ENCODE measurements at regions not wholly inside any gene's neighbourhood (a gene's known extent, or its start where the extent isn't known, plus 50 kb on each side); places are given as distances from the start of the nearest gene placed in this dataset.

DNA sequence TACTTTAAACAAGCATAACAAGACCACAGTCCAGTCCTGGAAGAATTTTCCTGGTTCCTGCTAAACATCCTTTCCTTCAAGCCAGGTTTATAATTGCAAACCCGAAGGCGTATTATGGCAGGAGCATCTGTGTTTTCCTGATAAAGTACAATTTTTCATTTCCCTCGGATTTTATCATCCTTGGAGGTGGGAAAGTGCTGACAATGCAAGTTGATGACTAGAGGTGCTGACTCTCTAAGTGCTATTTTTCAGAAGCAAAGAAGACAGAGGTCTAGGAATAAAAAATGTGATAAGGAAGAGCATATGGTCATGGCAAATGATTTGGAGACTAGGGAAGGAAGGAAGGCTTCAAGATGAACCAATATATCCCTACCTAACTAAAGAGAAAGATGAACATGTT lies 703.2 kb upstream of the LRRN3 start:
- no peak for DNase-seq
- intact Hi-C loops (cut with micrococcal nuclease), result loop anchor here (10.0 kb wide), 1 partner anchor 403 kb away; no protein-coding TSS in a partner anchor
- BruUV-seq (replicated peaks), result no TSS peak
- Histone ChIP-seq H3K9me3 (ENCODE audit: low read length) (no peaks in the 10 kb centered on the region), H3K4me2 (ENCODE audit: low read length) (no peak overlapping the region), H2AFZ (ENCODE audit: low read length) (no peak overlapping the region), H3K9me2 (replicated peaks; ENCODE audit: low read length) (no peaks in the 10 kb centered on the region), H4K20me1 (ENCODE audit: low read length) (no peaks in the 10 kb centered on the region), H3K36me3 (ENCODE audit: low read depth, low read length) (no peaks in the 10 kb centered on the region), H3F3A (ENCODE audit: low read length, unreplicated experiment) (no peaks in the 10 kb centered on the region), H3K27me3 (ENCODE audit: low read length) (no peaks in the 10 kb centered on the region), H3K27ac (ENCODE audit: low read length) (no peak overlapping the region), H3K79me2 (ENCODE audit: low read length) (no peaks in the 10 kb centered on the region), H3K4me1 (ENCODE audit: insufficient read depth, low read length) (peaks cover 21% of the 10 kb centered on the region), H3K4me3 (ENCODE audit: low read length) (no peak overlapping the region), H3K9ac (ENCODE audit: low read length) (no peak overlapping the region)
- no peak for ATAC-seq
- no peak for TF ChIP-seq EZH2 (IDR thresholded peaks at IDR 0.05; ENCODE audit: low read length, unreplicated experiment)
- TF ChIP-seq, protein P1, sequence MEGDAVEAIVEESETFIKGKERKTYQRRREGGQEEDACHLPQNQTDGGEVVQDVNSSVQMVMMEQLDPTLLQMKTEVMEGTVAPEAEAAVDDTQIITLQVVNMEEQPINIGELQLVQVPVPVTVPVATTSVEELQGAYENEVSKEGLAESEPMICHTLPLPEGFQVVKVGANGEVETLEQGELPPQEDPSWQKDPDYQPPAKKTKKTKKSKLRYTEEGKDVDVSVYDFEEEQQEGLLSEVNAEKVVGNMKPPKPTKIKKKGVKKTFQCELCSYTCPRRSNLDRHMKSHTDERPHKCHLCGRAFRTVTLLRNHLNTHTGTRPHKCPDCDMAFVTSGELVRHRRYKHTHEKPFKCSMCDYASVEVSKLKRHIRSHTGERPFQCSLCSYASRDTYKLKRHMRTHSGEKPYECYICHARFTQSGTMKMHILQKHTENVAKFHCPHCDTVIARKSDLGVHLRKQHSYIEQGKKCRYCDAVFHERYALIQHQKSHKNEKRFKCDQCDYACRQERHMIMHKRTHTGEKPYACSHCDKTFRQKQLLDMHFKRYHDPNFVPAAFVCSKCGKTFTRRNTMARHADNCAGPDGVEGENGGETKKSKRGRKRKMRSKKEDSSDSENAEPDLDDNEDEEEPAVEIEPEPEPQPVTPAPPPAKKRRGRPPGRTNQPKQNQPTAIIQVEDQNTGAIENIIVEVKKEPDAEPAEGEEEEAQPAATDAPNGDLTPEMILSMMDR (conservative IDR thresholded peaks at IDR 0.05; ENCODE audit: low read depth, low read length), result no peak
- TF ChIP-seq EZH2phosphoT487 (IDR thresholded peaks at IDR 0.05; ENCODE audit: borderline replicate concordance, low read length), result no peak
- ChIA-PET CTCF (no interaction called here), POLR2A (ENCODE audit: unreplicated experiment) (no interaction called here)

- intact Hi-C loops (cut with micrococcal nuclease), result loop anchor here (10.0 kb wide), 1 partner anchor 404 kb away; no protein-coding TSS in a partner anchor
- Histone ChIP-seq H4K20me1 (ENCODE audit: low read length) (no peaks in the 10 kb centered on the region), H3K9me3 (ENCODE audit: low read length) (no peaks in the 10 kb centered on the region), H2AFZ (ENCODE audit: low read length) (no peak overlapping the region), H3K4me1 (ENCODE audit: insufficient read depth, low read length) (peaks cover 21% of the 10 kb centered on the region), H3K4me2 (ENCODE audit: low read length) (no peak overlapping the region), H3K27ac (ENCODE audit: low read length) (no peak overlapping the region), H3K9me2 (replicated peaks; ENCODE audit: low read length) (no peaks in the 10 kb centered on the region), H3K79me2 (ENCODE audit: low read length) (no peaks in the 10 kb centered on the region), H3K4me3 (ENCODE audit: low read length) (no peak overlapping the region), H3K36me3 (ENCODE audit: low read depth, low read length) (no peaks in the 10 kb centered on the region), H3K27me3 (ENCODE audit: low read length) (no peaks in the 10 kb centered on the region), H3F3A (ENCODE audit: low read length, unreplicated experiment) (no peaks in the 10 kb centered on the region), H3K9ac (ENCODE audit: low read length) (no peak overlapping the region)
- no TSS peak for BruUV-seq (replicated peaks)
- POLR2A ChIA-PET (ENCODE audit: unreplicated experiment), result no interaction called here
- no peak for DNase-seq
- no peak for ATAC-seq
- CTCF ChIA-PET, result no interaction called here
- TF ChIP-seq EZH2phosphoT487 (IDR thresholded peaks at IDR 0.05; ENCODE audit: borderline replicate concordance, low read length), result no peak
- TF ChIP-seq, protein P1 (conservative IDR thresholded peaks at IDR 0.05; ENCODE audit: low read depth, low read length), result no peak
- TF ChIP-seq EZH2 (IDR thresholded peaks at IDR 0.05; ENCODE audit: low read length, unreplicated experiment), result no peak
These were observed 702.5 kb upstream of the LRRN3 start for GRCh38 chr7:110388457-110388856.

DNA sequence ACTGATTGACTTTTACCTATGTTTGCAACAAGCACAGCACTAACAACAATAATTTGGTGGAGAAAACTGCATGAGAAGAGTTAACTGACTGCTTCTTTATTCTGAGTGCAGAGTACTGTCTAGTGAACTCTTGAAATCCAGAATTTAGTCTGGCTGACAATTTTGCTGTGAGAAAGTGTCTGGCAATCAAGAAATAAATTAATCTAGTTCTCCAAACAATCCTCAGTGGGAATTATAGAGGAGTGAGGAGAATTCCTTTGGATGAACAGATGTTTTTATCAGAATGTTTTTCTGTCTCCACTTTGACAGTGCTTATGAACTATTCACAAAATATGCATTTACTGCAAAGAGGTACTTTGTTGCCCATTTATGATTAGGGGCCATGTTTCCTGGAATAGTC lies 694.9 kb upstream of the LRRN3 start:
- Histone ChIP-seq H3K9ac (ENCODE audit: low read length) (no peak overlapping the region), H3K27me3 (ENCODE audit: low read length) (no peaks in the 10 kb centered on the region), H3K36me3 (ENCODE audit: low read depth, low read length) (no peaks in the 10 kb centered on the region), H3K9me3 (ENCODE audit: low read length) (no peaks in the 10 kb centered on the region), H3K9me2 (replicated peaks; ENCODE audit: low read length) (no peaks in the 10 kb centered on the region), H3K4me3 (ENCODE audit: low read length) (no peak overlapping the region), H4K20me1 (ENCODE audit: low read length) (no peaks in the 10 kb centered on the region), H3K4me1 (ENCODE audit: insufficient read depth, low read length) (no peaks in the 10 kb centered on the region), H3F3A (ENCODE audit: low read length, unreplicated experiment) (no peaks in the 10 kb centered on the region), H3K4me2 (ENCODE audit: low read length) (no peak overlapping the region), H3K27ac (ENCODE audit: low read length) (no peak overlapping the region), H2AFZ (ENCODE audit: low read length) (no peak overlapping the region), H3K79me2 (ENCODE audit: low read length) (no peaks in the 10 kb centered on the region)
- ATAC-seq (no peak), DNase-seq (no peak)
- intact Hi-C loops (cut with micrococcal nuclease), result no loop called here
- no peak for TF ChIP-seq EZH2 (IDR thresholded peaks at IDR 0.05; ENCODE audit: low read length, unreplicated experiment)
- no TSS peak for BruUV-seq (replicated peaks)
- POLR2A ChIA-PET (ENCODE audit: unreplicated experiment), result no interaction called here
- CTCF ChIA-PET, result no interaction called here

Data from PC-3 (cell line).